Astrocyte (in vitro differentiated cells and primary cell): ENCODE measurements at regions not wholly inside any gene's neighbourhood (a gene's known extent, or its start where the extent isn't known, plus 50 kb on each side); places are given as distances from the start of the nearest gene placed in this dataset.
"Not testable (repeated sequence)": the region's sequence is repeated elsewhere in the genome, so short reads cannot be mapped to it uniquely, and the experiment has no call there.

Experiments used
- DNase-seq: peaks from one replicate; pipeline ENCODE4 v3.0.0-alpha.2; 2010; ENCODE audit warnings: low read depth
- FAIRE-seq: peaks from 2 replicates; lab custom pipeline; 2011; peaks lifted over from hg19 to GRCh38; lab: Jason Lieb, UNC
- H2AFZ ChIP-seq: 2 replicates; pipeline ENCODE4 v1.6.0; 2012; ENCODE audit warnings: low read depth, low read length, inconsistent platforms
- H3K27ac ChIP-seq: 2 replicates; pipeline ENCODE4 v1.5.1; 2011; ENCODE audit warnings: low read depth, low read length, inconsistent platforms
- H3K27me3 ChIP-seq: 2 replicates; pipeline ENCODE4 v1.6.0; 2011; ENCODE audit warnings: low read length, inconsistent platforms; ENCODE audit not compliant: insufficient read depth
- H3K36me3 ChIP-seq: 2 replicates; pipeline ENCODE4 v1.5.1; 2011; ENCODE audit warnings: low read length, inconsistent platforms; ENCODE audit not compliant: insufficient read depth
- H3K4me1 ChIP-seq: 2 replicates; pipeline ENCODE4 v1.5.1; 2011; ENCODE audit warnings: low read length, inconsistent platforms; ENCODE audit not compliant: insufficient read depth
- H3K4me2 ChIP-seq: 2 replicates; pipeline ENCODE4 v1.6.0; 2012; ENCODE audit warnings: low read length, inconsistent platforms
- H3K4me3 ChIP-seq: 2 replicates; pipeline ENCODE4 v1.5.1; 2011; ENCODE audit warnings: low read depth, mild to moderate bottlenecking, low read length, inconsistent platforms; ENCODE audit not compliant: insufficient read depth
- H3K79me2 ChIP-seq: 2 replicates; pipeline ENCODE4 v1.6.0; 2012; ENCODE audit warnings: mild to moderate bottlenecking, low read length, inconsistent platforms; ENCODE audit not compliant: insufficient read depth
- H3K9ac ChIP-seq: 2 replicates; pipeline ENCODE4 v1.6.0; 2012; ENCODE audit warnings: mild to moderate bottlenecking, low read length, inconsistent platforms
- H3K9me3 ChIP-seq: 2 replicates; pipeline ENCODE4 v1.5.1; 2012; ENCODE audit warnings: low read depth, mild to moderate bottlenecking, low read length, inconsistent platforms; ENCODE audit not compliant: insufficient read depth
- H4K20me1 ChIP-seq: 2 replicates; pipeline ENCODE4 v1.6.0; 2012; ENCODE audit warnings: low read length, inconsistent platforms; ENCODE audit not compliant: insufficient read depth
- H3K27ac Mint-ChIP-seq: one replicate; pipeline ENCODE4 v1.8.0; 2021; ENCODE audit warnings: mild to moderate bottlenecking, mixed read lengths; ENCODE audit not compliant: unreplicated experiment
- H3K27me3 Mint-ChIP-seq: one replicate; pipeline ENCODE4 v1.8.0; 2021; ENCODE audit warnings: low read depth, mixed read lengths; ENCODE audit not compliant: unreplicated experiment
- H3K36me3 Mint-ChIP-seq: one replicate; pipeline ENCODE4 v1.8.0; 2021; ENCODE audit warnings: low read depth, mixed read lengths; ENCODE audit not compliant: unreplicated experiment
- H3K4me1 Mint-ChIP-seq: one replicate; pipeline ENCODE4 v1.8.0; 2021; ENCODE audit warnings: low read depth, mixed read lengths; ENCODE audit not compliant: unreplicated experiment
- H3K4me3 Mint-ChIP-seq: one replicate; pipeline ENCODE4 v1.8.0; 2021; ENCODE audit warnings: mild to moderate bottlenecking, moderate library complexity, mixed read lengths; ENCODE audit not compliant: unreplicated experiment
- H3K9me3 Mint-ChIP-seq: one replicate; pipeline ENCODE4 v1.8.0; 2021; ENCODE audit warnings: mild to moderate bottlenecking, mixed read lengths; ENCODE audit not compliant: unreplicated experiment
- EZH2 ChIP-seq: IDR thresholded peaks from 2 replicates; pipeline ENCODE4 v1.6.1; 2012; ENCODE audit warnings: mild to moderate bottlenecking, low read length, inconsistent platforms; ENCODE audit not compliant: insufficient read depth
- TF ChIP-seq, protein P1 (sequence below): IDR thresholded peaks from 2 replicates; pipeline ENCODE4 v1.5.1; 2011; ENCODE audit warnings: low read depth, mild to moderate bottlenecking, inconsistent platforms, low read length, moderate library complexity; ENCODE audit not compliant: insufficient read depth

DNA sequence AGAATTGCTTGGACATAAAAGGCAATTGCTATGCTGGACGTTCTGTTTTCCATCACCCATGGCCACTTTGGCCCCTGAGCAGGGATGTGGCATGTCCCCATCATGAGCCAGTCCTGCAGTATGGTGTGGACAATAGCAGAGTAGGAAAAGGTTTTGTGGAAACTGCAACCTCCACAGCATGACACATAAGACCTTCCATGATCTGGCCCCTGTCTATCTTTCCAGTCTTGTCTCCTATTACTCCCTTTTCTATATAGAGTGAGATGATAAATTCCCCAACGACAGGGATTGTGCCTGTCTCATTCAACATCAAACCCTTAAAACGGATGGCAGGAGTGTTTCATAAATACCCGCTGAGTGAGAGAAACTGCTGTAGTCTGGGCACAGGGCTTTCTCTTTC lies 174.7 kb upstream of the PTCH1 start:
- no peak overlapping the region for H3K27ac ChIP-seq
- no peak overlapping the region for H3K4me2 ChIP-seq
- no peak overlapping the region for H2AFZ ChIP-seq
- no peaks in the 10 kb centered on the region for H3K36me3 Mint-ChIP-seq
- no peaks in the 10 kb centered on the region for H3K36me3 ChIP-seq
- H3K27ac Mint-ChIP-seq, result no peak overlapping the region
- peaks cover 4% of the 10 kb centered on the region for H3K9me3 Mint-ChIP-seq
- DNase-seq (no peak), FAIRE-seq (no peak)
- H3K9me3 ChIP-seq, result peaks cover 5% of the 10 kb centered on the region
- no peaks in the 10 kb centered on the region for H3K79me2 ChIP-seq
- H3K4me1 Mint-ChIP-seq, result peaks cover 3% of the 10 kb centered on the region
- no peaks in the 10 kb centered on the region for H3K4me1 ChIP-seq
- H3K4me3 ChIP-seq, result no peak overlapping the region
- H3K9ac ChIP-seq, result no peak overlapping the region
- no peak overlapping the region for H3K4me3 Mint-ChIP-seq
- H3K27me3 ChIP-seq, result no peaks in the 10 kb centered on the region
- no peaks in the 10 kb centered on the region for H4K20me1 ChIP-seq
- H3K27me3 Mint-ChIP-seq, result peaks cover 16% of the 10 kb centered on the region
- TF ChIP-seq EZH2, result no peak
- TF ChIP-seq, protein P1, sequence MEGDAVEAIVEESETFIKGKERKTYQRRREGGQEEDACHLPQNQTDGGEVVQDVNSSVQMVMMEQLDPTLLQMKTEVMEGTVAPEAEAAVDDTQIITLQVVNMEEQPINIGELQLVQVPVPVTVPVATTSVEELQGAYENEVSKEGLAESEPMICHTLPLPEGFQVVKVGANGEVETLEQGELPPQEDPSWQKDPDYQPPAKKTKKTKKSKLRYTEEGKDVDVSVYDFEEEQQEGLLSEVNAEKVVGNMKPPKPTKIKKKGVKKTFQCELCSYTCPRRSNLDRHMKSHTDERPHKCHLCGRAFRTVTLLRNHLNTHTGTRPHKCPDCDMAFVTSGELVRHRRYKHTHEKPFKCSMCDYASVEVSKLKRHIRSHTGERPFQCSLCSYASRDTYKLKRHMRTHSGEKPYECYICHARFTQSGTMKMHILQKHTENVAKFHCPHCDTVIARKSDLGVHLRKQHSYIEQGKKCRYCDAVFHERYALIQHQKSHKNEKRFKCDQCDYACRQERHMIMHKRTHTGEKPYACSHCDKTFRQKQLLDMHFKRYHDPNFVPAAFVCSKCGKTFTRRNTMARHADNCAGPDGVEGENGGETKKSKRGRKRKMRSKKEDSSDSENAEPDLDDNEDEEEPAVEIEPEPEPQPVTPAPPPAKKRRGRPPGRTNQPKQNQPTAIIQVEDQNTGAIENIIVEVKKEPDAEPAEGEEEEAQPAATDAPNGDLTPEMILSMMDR, result no peak

DNA sequence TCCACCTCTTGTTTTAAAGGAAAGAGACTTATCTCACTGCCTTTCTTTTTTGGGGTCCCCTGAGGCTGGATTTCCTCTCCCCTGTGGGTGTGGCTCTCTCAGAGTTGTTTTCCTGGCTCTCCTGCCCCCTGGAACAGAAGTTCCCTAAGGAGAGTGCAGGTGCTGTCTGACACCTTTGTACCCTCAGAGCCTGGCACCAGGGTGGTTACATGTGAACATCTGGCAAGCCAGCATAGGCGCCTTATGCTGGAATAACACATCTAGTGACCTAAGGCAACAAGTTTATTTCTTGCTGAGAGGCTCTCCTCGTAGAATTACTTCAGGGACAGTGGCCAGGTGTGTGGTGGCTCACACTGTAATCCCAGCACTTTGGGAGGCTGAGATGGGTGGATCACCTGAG lies 172.9 kb upstream of the PTCH1 start:
- FAIRE-seq (no peak), DNase-seq (no peak)
- Mint-ChIP-seq H3K4me1 (peaks cover 3% of the 10 kb centered on the region), H3K36me3 (no peaks in the 10 kb centered on the region), H3K9me3 (no peaks in the 10 kb centered on the region), H3K27ac (no peak overlapping the region), H3K27me3 (peaks cover 19% of the 10 kb centered on the region), H3K4me3 (no peak overlapping the region)
- H3K4me2 ChIP-seq, result no peak overlapping the region
- H4K20me1 ChIP-seq, result no peaks in the 10 kb centered on the region
- H3K9me3 ChIP-seq, result peaks cover 5% of the 10 kb centered on the region
- H3K79me2 ChIP-seq, result no peaks in the 10 kb centered on the region
- peaks cover 1% of the 10 kb centered on the region for H3K27me3 ChIP-seq
- no peak overlapping the region for H3K27ac ChIP-seq
- H3K36me3 ChIP-seq, result no peaks in the 10 kb centered on the region
- H3K4me3 ChIP-seq, result no peak overlapping the region
- H3K4me1 ChIP-seq, result no peaks in the 10 kb centered on the region
- no peak for TF ChIP-seq EZH2
- TF ChIP-seq, protein P1, result no peak
- H3K9ac ChIP-seq, result no peak overlapping the region
- no peak overlapping the region for H2AFZ ChIP-seq

DNA sequence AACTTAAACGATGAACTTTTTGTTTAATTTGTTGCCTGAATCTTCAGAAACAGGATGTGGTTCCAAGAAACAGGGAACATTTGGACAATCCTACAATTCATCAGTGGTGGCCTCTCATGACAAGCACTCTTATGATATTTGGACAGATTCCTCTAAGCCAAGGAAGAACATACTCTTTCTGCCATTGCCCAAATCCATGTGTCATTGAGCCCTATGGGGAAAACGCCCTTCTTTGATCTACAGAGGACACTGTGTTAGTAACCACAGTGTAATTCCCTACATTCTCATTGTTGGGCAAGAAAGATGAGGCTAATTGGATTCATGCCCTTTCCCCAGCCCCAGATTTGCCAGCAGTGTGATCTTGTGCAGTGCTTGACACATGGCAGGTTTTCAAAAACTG lies 167.7 kb upstream of the PTCH1 start:
- peaks cover 7% of the 10 kb centered on the region for H3K27me3 Mint-ChIP-seq
- H3K4me3 Mint-ChIP-seq, result no peak overlapping the region
- Histone ChIP-seq H4K20me1 (no peaks in the 10 kb centered on the region), H3K9me3 (peaks cover 2% of the 10 kb centered on the region), H3K4me1 (no peaks in the 10 kb centered on the region), H3K4me2 (no peak overlapping the region), H3K27ac (no peak overlapping the region), H2AFZ (no peak overlapping the region), H3K36me3 (no peaks in the 10 kb centered on the region), H3K9ac (no peak overlapping the region), H3K4me3 (no peak overlapping the region), H3K79me2 (no peaks in the 10 kb centered on the region), H3K27me3 (peaks cover 3% of the 10 kb centered on the region)
- TF ChIP-seq, protein P1, result no peak
- TF ChIP-seq EZH2, result no peak
- H3K36me3 Mint-ChIP-seq, result peaks cover 3% of the 10 kb centered on the region
- no peak for FAIRE-seq
- peaks cover 5% of the 10 kb centered on the region for H3K9me3 Mint-ChIP-seq
- H3K4me1 Mint-ChIP-seq, result peaks cover 3% of the 10 kb centered on the region
- H3K27ac Mint-ChIP-seq, result no peak overlapping the region
- no peak for DNase-seq

DNA sequence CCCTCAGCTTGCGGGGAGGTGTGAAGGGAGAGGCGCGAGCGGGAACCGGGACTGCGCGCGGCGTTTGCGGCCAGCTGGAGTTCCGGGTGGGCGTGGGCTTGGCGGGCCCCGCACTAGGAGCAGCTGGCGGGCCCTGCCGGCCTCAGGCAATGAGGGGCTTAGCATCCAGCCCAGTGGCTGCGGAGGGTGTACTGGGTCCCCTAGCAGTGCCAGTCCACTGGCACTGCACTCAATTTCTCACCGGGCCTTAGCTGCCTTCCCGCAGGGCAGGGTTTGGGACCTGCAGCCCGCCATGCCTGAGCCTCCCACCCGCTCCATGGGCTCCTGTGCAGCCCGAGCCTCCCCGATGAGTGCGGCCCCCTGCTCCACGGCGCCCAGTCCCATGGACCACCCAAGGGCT lies 163.5 kb upstream of the PTCH1 start:
- H3K9me3 Mint-ChIP-seq, H4K20me1 ChIP-seq, H2AFZ ChIP-seq, H3K79me2 ChIP-seq, H3K4me2 ChIP-seq, H3K36me3 ChIP-seq, H3K4me1 ChIP-seq, H3K27ac Mint-ChIP-seq, H3K9me3 ChIP-seq, H3K4me3 ChIP-seq, H3K27me3 ChIP-seq, H3K27me3 Mint-ChIP-seq, H3K4me3 Mint-ChIP-seq, FAIRE-seq, H3K4me1 Mint-ChIP-seq, H3K27ac ChIP-seq, H3K9ac ChIP-seq, H3K36me3 Mint-ChIP-seq, DNase-seq: not testable (repeated sequence)
